Lower leg skin (tissue), 4 donors: ENCODE measurements at regions not wholly inside any gene's neighbourhood (a gene's known extent, or its start where the extent isn't known, plus 50 kb on each side); places are given as distances from the start of the nearest gene placed in this dataset.

Source experiments
- DNase-seq, 2 donors: peaks; one replicate each; pipeline ENCODE4 v3.0.0-alpha.2; 2019; ENCODE audit warnings: low spot score in 2 of 2
- H3K4me3 ChIP-seq: fragments of 200-600 bp; sonication (generic); 2 replicates; pipeline ENCODE4 v1.5.1; 2017; ENCODE audit warnings: mild to moderate bottlenecking, low read depth; ENCODE audit not compliant: poor library complexity, severe bottlenecking
- POLR2A ChIP-seq, 2 donors: fragments of 450-650 bp; IDR thresholded peaks; one replicate each; pipeline ENCODE4 v1.6.1; 2016 to 2017; ENCODE audit warnings: antibody characterized with exemption in 2 of 2, mild to moderate bottlenecking in 1 of 2, moderate library complexity in 1 of 2
- WGBS, 2 donors: methylation state at CpG; one replicate each; pipeline ENCODE4 v1.1.5; 2018; 5-methylcytosine and 5-hydroxymethylcytosine counted together
- intact Hi-C: fragments of 100-400 bp; cut with DNase I; formaldehyde crosslinking; loops from one replicate; pipeline ENCODE4 v1.15.0; 2023; ENCODE audit warnings: low total_unique reads
- TF ChIP-seq, protein P1 (sequence below), 3 donors: fragments of 450-650 bp; IDR thresholded peaks; one replicate each; pipeline ENCODE4 v1.5.1; 2016; ENCODE audit warnings: antibody characterized with exemption in 3 of 3, mild to moderate bottlenecking in 3 of 3, moderate library complexity in 2 of 3

DNA sequence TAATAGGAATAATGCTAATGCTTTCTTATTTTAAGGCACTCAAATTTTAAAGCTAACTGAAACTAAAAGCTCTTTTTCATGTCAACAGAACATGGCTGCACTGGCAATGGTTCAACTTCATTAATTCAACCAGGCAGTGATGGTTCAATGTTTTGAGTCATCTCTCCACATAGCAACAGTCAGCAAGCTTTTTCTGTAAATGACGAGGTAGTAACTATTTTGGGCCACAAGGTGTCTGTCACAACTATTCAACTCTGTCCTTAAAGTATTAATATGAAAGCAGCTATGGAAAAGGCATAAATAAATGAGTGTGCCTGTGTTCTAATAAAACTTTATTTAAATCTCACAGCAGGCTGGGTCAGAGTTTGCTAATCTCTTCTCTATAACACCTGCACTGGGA is 1425.6 kb upstream of the PIK3C3 start:
- WGBS, 2 donors, result 26 to 45% methylated on average over 1 of the region's 1 CpG
- no peak overlapping the region for H3K4me3 ChIP-seq
- intact Hi-C loops, result no loop called here
- DNase-seq, result no peak
- TF ChIP-seq, protein P1, sequence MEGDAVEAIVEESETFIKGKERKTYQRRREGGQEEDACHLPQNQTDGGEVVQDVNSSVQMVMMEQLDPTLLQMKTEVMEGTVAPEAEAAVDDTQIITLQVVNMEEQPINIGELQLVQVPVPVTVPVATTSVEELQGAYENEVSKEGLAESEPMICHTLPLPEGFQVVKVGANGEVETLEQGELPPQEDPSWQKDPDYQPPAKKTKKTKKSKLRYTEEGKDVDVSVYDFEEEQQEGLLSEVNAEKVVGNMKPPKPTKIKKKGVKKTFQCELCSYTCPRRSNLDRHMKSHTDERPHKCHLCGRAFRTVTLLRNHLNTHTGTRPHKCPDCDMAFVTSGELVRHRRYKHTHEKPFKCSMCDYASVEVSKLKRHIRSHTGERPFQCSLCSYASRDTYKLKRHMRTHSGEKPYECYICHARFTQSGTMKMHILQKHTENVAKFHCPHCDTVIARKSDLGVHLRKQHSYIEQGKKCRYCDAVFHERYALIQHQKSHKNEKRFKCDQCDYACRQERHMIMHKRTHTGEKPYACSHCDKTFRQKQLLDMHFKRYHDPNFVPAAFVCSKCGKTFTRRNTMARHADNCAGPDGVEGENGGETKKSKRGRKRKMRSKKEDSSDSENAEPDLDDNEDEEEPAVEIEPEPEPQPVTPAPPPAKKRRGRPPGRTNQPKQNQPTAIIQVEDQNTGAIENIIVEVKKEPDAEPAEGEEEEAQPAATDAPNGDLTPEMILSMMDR (IDR thresholded peaks at IDR 0.05), result no peak
- no peak for TF ChIP-seq POLR2A (IDR thresholded peaks at IDR 0.05)

- intact Hi-C loops, result no loop called here
- 71 to 73% methylated on average over 1 of the region's 1 CpG for WGBS, 2 donors
- TF ChIP-seq, protein P1 (IDR thresholded peaks at IDR 0.05), result no peak
- TF ChIP-seq POLR2A (IDR thresholded peaks at IDR 0.05), result no peak
Measured at GRCh38 chr18:40524881-40525280, 1430.2 kb upstream of the PIK3C3 start.

DNA sequence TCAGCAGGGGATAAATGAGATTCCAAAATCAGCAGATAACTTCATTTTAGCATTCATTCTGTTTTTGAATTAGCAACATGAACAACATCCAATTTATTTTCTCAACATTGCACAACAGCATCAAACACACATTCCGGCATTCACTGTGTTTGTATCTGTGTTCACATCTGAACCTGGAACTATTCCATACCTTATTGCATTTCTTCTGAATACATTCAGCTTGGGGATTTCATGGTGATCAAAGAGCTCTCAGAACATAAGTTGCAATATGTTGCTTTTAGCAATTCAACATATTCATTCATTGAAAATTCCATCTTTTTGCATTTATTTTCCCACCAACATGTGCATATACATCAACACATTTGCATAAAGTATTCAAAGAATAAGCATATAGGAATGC is 1431.7 kb upstream of the PIK3C3 start:
- DNase-seq, result no peak
- no peak for TF ChIP-seq POLR2A (IDR thresholded peaks at IDR 0.05)
- TF ChIP-seq, protein P1 (IDR thresholded peaks at IDR 0.05), result no peak
- 43 to 44% methylated on average over 1 of the region's 1 CpG for WGBS, 2 donors
- intact Hi-C loops, result no loop called here
- H3K4me3 ChIP-seq, result no peak overlapping the region

More at GRCh38 chr18:40524881-40525280, 1430.2 kb upstream of the PIK3C3 start:
- no peak overlapping the region for H3K4me3 ChIP-seq
- DNase-seq, result no peak

DNA sequence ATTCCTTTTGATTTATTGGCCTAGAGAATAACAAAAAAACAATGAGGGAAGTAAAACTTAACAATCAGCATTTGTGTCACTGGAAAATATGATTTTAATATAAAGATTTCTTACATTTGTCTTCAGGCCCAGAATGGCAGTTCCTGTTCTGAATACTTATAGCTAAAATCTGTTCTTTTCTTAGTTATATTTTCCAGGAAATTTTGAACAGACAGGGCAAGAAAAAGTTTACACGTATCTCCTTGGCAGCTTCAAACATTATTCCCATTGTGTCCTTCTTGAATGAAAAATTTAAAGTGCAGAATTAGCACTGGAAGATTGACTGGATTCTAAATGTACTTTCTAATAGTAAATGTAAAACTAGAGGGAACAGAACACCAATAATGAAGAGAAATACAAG is 1454.0 kb upstream of the PIK3C3 start:
- no peak for DNase-seq
- H3K4me3 ChIP-seq, result no peak overlapping the region
- intact Hi-C loops, result no loop called here
- TF ChIP-seq, protein P1 (IDR thresholded peaks at IDR 0.05), result no peak
- TF ChIP-seq POLR2A (IDR thresholded peaks at IDR 0.05), result no peak
- WGBS, 2 donors, result 49 to 80% methylated on average over 1 of the region's 1 CpG

- WGBS, 2 donors, result 89 to 94% methylated on average over 2 of the region's 2 CpGs
Measured at GRCh38 chr18:40494603-40495002, 1460.4 kb upstream of the PIK3C3 start.

DNA sequence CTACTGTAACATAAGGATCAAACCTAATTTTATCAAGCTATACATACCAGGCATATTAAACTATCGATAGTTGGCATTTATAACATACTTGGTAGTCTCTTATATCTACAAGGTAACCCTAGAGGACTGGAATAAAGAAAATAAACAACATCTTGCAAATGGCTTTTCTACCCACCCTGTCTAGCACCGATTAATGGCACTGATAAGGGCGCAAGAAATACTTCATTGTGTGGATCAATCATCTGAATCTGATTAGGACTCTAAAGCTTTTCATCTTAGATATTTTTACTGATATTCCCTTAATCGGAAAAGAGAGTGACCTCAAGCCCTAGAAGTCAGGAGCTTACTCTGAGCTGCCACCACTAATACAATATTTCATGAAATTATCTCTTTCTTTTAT is 1461.7 kb upstream of the PIK3C3 start:
- DNase-seq, result no peak
- TF ChIP-seq, protein P1 (IDR thresholded peaks at IDR 0.05), result no peak
- no peak for TF ChIP-seq POLR2A (IDR thresholded peaks at IDR 0.05)
- intact Hi-C loops, result no loop called here
- no peak overlapping the region for H3K4me3 ChIP-seq
- WGBS, 2 donors, result 60 to 77% methylated on average over 4 of the region's 4 CpGs

More at GRCh38 chr18:40494603-40495002, 1460.4 kb upstream of the PIK3C3 start:
- TF ChIP-seq, protein P1 (IDR thresholded peaks at IDR 0.05), result no peak
- TF ChIP-seq POLR2A (IDR thresholded peaks at IDR 0.05), result no peak
- no peak for DNase-seq
- intact Hi-C loops, result no loop called here
- no peak overlapping the region for H3K4me3 ChIP-seq
